Activated CD8-positive, alpha-beta memory T cell treated with anti-CD3 and anti-CD28 coated beads, Interleukin-2, amount 50 U/mL, for 48 hours (primary cell): ENCODE measurements at regions not wholly inside any gene's neighbourhood (a gene's known extent, or its start where the extent isn't known, plus 50 kb on each side); places are given as distances from the start of the nearest gene placed in this dataset.

Experiments
- DNase-seq: peaks from one replicate; pipeline ENCODE4 v3.0.0-alpha.2; 2020

DNA sequence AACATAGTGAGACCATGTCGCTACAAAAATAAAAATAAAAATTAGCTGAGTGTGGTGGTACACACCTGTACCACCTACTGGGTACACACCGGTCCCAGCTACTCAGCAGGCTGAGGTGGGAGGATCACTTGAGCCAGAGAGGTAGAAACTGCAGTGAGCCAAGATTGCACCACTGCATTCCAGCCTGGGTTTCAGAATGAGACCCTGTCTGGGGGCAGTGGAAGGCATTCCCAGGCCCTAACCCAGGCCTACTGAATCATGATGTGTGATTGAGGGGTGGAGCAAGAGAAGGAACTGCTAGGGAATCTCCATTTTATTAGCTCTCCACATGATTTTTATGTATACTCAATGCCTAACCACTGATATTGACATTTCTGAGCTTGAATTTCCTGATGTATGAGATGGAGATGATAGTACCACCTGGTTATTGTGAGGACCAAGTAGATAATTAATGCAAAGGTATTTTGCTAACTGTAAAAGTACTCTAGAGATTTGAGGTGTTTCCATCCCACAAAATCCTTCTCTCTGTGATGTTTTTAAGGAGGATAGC is 169.5 kb upstream of the UMPS start:
- no peak for DNase-seq

DNA sequence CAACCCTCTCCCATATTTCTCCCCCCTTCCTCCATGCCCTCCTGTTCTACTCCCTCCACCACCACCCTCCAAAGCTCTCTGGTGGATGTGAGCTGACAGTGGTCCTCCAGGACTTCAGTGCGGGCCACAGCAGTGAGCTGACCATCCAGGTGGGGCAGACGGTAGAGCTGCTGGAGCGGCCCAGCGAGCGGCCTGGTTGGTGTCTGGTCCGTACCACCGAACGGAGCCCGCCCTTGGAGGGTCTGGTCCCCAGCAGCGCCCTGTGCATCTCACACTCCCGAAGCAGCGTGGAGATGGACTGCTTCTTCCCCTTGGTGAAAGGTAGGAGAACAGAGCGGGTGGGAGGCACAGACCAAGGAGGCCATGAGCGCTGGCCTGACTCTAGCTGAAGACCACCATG is 167.5 kb upstream of the UMPS start:
- DNase-seq, result no peak

DNA sequence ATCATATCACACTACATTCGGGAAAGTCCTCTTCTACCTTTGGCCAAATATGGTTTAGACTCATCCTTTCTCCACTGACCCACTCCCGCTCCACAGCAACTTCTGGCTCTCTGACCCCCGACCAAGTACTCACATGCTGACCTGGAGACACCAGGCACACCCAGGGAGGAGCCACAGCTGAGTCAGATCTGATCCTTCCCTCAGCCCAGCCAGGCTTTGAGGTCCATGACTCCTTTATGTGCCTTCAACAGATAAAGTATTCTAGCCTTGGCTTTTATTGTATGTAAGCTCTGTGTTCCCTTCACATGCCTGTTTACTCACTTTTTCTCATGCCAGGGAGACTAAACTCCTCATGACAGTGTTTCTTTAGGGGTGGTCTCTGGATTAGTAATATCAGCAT is 166.9 kb upstream of the UMPS start:
- no peak for DNase-seq

DNA sequence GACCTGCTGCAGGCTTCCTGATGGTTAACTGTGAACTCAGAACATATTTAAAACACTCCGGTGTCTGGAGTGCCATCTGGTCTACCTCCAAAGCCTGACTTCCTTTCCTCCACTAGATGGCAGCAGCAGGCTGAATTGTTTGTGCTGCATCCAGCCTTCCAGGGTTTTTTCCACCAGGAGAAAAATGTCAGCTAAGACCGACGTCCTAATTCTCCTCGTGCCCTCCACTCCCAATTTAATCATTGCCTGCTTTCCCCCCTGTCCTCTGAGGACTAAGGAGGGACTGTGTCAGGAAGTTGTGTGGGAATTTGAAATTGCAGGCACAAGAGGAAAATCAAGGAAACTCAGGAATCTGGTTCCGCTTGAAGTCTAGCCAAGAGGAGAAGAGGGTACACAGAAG is 165.2 kb upstream of the UMPS start:
- DNase-seq, result peak; percentile 71

DNA sequence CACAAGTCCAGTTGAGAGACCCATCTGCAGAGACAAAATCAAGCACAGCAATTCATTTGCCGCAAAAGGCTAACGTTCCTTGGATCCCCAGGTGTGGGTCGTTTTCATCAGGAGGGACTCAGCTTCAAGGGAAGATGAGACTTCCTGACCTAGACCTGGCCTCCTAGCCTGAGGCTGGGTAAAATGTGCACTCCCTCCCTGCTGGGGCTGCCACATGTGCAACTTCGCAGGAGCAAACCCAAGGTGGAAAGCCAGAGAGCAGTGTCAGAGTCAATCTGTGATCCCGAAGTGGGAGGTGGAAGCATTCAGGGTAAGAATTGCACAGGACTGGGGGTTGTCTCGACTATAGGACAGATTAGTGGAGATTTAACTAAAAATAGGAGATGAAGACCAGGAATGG is 164.7 kb upstream of the UMPS start:
- no peak for DNase-seq

DNA sequence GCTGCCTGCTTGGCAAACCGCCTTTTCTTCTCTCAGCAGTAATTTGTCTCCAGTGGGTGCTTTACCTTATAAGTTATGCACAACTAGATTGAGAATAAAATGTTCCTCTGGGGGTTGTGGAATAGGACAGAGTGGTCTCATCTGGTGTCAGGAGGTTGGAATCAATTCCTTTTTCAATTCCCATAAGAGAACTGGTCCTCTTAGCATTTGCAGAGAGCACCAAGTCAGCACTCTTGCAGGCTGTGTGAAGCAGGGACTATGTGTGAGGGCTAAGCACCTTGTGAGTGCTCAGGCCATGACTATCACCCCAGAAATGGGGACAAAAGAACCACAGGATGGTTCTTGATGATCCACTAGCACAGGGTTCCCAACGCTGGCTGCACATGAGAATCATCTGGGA is 163.6 kb upstream of the UMPS start:
- no peak for DNase-seq

DNA sequence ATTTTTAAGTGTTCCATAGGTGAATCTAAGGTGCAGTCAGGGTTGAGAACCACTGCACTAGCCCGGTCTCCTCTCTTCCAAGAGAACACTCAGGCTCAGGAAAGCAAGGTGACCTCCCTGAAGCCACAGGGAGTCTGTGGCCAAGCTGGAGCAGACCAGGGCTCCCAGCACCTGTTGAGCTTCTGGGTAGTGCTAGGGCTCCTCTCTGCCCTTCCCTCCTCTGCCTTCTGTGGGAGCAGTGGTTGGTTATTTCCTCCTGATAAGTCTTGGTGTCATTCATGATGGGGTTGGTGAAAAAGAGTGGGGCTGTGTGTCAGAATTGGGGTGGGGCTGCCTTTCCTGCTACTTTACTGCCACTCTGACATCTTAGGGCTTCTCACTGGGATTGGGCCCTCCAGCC is 163.1 kb upstream of the UMPS start:
- DNase-seq, result no peak

DNA sequence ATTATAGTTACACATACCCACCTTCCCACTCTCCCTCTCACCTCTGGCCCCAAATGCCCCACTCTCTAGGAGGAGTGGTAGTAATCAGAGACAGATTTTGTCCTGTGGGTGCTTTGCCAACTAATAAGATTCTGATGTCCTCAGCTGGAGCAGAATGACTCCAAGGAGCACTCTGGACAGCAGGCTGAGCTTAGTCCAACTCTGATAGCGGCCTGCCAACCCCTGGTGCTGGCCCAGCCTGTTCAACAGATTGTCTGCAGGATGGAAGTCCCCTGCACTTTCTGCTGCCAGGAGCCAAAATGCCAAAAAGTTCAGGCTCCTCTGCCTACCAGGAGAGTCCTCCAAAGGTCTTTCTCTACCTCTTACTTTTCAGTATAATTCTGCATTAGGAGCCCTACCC is 160.5 kb upstream of the UMPS start:
- no peak for DNase-seq

DNA sequence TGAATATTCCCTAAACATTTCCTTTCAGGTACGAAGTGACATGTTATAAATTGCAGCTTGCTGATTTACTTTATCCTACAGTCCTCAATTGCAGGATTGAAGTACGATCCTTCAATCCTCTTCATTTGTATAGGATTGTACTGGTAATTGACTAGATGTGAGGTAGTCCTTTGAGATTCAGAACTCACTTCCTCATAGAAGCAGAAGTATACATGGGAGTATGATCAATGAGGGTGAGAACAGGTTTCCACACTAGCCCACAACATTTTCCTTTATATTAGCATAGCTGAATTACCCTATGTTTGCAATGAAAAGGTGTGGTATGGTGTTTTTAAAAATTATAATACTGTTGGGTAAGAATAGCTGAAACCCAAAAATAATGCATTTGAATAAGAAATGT is 160.0 kb upstream of the UMPS start:
- no peak for DNase-seq

DNA sequence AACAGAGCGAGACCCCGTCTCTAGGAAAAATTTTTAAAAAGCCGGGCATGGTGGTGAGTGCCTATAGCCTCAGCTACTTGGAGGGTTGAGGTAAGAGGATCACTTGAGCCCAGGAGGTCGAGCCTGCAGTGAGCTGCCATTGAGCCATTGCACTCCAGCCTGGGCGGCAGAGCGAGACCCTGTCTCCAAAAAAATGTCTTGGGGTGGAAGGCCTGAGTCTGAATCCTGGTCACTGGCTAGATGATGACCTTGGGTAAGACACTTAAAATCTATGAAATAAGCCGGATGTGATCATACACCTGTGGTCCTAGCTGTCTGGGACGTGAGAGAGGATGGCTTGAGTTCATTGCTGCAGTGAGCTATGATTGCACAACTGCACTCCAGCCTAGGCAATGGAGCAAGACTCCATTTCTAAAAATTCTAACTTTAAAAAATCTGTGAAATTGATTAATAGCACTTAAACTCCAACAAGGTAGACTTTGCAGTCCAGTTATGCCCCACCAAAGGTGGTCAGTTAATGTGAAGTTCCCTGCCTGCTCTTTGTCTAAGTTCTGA is 157.3 kb upstream of the UMPS start:
- no peak for DNase-seq

DNA sequence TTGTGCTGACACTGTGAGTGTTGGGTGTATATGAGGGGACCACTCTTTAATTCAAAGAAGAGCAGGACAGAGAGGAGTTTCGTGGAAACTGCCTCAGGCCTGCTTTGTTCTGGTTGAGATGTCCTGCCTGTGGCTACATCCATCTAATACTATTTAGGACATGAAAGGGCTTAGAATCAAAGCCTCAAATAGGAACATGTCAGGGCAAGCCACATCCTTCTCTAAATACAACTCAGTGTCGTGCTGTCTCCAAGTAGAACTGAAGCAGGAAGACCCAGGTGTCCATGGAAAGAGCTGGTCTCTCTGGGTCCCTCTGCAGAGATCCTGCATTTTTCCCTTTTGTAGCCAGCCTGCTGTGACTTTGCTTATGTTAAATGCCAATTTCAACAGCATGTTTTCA is 156.2 kb upstream of the UMPS start:
- DNase-seq, result no peak

DNA sequence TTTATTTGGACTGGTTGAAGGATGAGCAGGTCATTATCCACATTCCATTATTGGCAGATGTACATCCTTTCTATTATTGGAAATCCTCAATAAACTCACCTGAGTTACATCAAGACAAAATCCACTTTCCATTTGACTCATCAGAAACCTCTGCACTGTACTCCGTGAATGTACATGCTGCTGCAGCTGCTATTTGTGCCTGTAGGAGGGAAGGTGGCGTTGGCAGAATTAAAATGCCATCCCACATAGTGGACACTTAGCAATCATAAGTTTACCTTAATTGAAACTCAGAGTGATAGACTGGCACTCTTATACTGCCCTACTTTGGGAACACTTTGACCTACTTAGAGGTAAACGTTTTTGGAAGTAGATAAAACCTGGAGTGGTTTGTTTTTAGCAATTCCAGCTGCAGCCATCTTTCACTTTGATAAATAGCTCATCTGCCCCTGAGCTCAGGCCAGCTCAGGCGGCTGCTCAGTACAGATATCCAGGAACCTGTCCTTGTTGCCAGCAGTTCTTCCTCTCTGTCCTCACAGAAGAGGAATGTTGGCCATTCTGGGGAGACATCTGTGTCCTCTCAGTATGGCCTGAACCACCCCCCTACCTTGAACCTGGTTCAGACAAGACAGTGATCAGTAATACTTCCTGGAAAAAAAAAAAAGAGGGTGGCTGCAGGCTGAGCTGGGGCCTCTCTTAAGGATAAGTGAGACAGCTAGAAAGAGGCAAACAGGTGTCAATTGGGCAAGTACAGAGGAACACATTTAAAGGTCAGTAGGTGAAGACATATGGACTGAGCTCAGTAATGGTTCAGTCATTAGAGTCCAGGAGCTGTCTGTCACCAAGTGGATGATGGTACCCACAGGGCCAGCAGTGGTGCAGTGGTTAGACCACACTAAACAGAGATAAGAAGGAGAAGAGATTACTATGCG is 153.4 kb upstream of the UMPS start:
- no peak for DNase-seq

DNA sequence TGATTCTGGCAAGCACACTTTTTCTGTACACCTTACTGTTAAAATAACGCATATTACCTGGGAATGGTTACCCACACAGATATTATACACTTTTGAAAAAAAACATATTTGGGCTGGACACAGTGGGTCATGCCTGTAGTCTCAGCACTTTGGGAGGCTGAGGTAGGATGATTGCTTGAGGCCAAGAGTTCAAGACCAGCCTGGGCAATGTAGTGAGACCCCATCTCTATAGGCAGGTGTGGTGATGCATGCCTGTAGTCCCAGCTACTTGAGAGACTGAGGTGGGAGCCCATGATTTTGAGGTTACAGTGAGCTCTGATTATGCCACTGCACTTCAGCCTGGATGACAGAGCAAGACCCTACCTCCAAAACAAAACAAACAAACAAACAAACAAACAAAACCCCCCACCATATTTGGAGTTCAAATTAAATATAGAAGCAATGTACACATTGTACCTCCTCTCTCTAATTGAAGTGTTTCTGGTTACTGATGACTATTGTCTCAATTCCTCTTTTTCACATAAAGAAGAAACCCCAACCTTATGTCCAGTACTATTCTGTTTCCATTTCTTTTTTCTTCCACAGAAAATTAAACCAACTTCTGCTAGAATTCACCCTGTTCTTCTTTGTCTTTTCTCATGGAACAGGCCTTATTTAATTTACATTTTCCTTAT is 152.6 kb upstream of the UMPS start:
- DNase-seq, result no peak

DNA sequence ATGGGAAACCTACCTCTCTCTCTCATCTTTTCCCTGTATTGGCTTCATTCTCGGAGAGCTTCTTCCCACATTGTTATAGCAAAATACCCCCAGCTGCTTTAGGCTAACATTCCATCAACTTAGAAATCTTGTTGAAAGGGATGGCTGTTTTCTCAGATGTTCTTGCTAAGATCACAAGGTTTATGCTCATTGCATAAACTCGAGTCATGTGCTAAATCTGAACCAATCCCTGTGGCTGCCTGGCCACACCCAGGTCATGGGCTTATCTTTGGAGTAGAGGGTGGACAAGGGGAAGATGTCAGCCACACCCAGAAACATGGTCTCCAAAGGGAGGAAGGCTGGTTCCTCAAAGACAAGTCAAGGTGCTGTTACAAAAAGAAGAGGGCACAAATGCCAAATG is 150.6 kb upstream of the UMPS start:
- DNase-seq, result no peak

DNA sequence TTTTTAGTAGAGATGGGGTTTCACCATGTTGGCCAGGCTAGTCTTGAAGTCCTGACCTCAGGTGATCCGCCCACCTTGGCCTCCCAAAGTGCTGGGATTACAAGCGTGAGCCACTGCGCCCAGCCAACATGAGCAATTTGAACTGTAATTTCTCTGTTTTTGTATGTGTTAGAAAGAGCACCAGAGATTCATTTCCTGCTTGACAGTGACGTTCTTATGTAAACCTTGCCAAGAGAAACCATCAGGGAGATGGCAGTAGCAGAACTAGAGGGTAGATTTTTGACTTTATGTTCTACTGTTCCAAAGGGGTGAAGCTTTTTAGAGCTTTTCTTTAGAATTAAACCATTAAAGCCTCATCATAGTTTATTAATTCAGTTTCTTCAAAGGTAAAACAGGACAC is 148.1 kb upstream of the UMPS start:
- no peak for DNase-seq

DNA sequence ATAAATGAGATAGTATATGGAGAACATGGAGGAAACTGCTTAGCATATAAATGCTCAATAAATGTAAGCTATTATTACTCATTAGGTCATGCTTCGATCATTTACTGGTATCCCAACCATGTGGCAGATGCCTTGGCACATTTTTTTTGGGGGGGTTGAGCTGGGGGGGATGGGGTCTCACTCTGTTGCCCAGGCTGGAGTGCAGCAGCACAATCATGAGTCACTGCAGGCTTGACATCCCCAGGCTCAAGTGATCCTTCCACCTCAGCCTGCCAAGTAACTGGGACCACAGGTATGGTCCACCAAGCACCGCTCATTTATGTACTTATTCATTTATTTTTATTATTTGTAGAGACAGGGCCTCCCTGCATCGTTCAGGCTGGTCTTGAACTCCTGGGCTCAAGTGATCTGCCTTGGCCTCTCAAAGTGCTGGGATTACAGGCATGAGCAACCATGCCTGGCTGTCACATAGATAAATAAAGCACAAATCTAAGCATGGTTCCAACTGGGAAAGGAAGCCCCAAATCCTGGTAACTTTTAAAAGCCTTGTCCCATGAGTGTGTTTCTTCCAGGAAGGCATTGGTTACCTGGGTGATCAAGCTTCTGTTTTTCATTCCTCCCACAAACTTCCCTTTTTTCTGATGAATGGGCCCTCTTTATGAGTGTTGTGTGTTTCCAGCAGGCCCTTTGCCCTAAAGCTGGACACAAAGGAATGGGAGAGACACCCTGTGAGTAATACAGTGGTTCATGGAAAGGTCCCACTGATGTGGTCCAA is 147.4 kb upstream of the UMPS start:
- DNase-seq, result no peak

DNA sequence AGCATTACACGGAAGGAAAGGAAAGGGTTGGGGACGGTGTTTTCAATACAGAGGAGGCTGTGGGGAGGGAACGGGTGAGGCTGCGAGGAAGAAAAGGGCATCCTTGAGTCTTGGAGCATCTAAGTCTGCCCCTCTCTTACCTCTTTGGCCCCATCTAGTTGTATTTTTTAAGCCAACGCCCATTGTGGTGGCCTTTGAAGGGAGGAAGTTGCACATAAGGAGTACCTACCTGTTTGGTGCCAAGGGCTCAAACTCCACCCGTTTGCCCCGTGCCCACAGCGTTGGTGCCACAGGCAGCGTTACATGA is 146.1 kb upstream of the UMPS start:
- DNase-seq, result no peak

DNA sequence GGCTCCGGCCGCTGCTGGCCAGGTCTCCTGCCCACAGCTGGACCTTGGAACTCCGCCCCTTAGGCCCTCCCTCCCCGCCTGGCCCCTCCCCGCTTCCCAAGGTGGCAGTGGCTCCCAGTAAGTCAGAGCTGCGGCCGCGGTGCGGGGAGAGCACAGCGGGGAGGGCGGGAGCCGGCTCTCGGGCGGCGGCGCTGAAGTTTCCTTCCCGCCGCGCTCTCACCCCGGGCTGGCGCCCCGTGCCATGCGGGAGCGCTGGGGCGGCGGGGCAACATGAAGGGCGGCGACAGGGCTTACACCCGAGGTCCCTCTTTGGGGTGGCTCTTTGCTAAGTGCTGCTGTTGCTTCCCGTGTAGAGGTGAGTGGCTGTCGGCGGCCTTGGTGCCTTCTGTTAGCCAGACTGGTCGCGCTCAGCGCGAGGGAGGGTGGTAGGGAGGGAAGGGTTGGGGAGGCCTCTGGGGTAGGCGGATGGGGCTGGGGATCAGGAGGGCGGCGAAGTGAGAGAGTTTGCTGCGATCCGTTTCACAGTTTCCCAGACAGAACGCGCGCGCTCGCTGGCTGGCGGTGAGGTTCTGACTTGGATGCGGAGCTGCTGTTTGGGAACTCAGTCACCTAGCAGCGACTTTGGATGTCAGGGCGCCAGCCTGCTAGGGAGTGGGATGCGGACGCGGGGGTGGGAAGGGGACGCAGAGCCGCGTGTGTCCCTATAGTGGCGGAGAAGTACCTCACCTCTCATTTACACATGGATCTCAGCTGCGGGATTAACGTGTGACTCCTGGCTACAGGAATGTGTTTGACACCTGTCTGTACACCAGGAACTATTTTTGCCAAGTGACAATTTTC is 145.5 kb upstream of the UMPS start:
- peak; percentile 69 for DNase-seq

DNA sequence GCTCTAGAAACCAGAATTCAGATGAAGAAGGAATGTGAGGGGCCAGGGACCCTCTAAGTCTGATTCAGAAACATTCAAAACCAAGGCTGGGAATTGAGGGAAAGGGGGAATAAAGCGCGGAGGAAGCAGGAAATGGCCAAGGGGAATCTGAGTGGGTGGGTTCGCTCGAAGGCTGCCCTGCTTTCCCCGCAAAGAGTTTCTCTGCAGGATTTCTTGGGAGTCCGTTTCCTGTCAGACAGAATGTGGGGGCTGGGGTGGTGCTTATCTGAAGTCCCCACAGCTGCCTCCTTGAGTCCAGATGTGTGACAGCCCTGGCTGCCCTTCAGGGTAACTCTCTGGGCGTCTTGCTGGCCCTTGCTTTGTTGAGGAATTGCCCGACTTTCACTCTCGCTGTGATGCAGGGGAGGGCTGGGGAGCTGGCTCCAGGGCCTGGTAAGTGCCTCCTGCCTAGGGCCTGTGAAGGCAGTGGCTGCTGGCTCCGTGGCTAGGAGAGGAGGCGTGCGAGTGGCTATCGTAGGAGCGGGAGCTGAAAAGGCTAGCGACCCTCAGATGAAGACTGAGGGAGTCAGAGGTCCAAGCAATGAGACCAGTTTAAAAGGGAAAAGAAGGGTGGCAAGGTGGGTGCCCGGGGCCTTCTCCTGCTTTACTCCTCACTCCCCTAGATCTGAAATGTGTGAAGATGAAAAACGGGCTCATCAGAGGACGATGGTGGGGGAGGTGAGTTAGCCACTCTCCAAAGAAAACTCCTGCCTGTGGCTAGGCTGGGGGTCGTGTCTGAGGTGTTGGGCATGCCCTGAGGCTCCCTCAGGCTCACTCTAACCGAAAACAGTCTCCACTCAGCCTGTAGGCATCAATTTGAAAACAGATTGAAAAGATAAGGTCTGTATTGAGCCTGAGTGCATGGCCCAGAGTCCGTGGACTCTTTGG is 143.9 kb upstream of the UMPS start:
- no peak for DNase-seq

DNA sequence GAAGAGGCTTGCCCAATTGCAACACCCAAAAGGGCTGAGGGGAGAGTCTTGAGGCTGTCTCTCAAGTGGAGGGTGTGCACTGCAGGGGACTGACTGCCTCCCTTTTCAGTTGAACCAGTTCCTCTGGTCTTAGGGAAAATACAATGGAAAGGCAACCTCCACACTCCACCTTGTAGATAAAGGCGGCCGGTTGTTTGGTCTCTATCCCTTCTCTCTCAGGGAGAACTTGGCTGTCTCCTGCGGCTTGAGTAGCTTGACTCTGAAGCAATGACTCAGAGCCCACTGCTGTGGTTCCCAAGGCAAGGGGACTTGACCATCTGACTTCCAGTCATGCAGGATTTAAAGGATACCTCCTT is 143.2 kb upstream of the UMPS start:
- DNase-seq, result no peak

DNA sequence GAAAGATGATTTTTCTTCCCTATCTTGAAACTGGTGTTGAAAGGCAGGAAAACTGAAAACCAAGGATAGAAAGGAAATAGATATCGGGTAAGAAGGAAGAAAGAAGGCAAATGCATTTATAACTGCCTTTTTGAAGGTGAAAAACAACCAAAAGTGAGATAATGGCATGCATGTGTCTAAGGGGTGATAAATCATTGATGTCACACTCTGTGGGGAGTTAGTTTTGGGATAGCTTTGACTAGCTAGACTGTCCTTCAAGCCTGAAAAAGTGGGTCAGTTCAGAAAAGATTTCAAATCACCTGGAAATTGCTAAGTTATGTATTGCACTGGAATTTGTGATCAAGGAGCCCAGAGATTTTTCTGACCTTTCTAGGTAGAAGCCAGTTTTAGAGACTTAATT is 142.2 kb upstream of the UMPS start:
- DNase-seq, result no peak
